Right atrium auricular region (tissue), 2 donors: ENCODE measurements at regions not wholly inside any gene's neighbourhood (a gene's known extent, or its start where the extent isn't known, plus 50 kb on each side); places are given as distances from the start of the nearest gene placed in this dataset.

Experiments
- DNase-seq: peaks from one replicate; pipeline ENCODE4 v3.0.0-alpha.2; 2019; ENCODE audit warnings: low spot score
- H3K27ac ChIP-seq, 2 donors: fragments of 200-600 bp; sonication (generic); 1 replicate in 1 of 2; 2 replicates in 1 of 2; pipeline ENCODE4 v1.5.1; 2016 to 2019
- H3K27me3 ChIP-seq, 2 donors: fragments of 200-600 bp; sonication (generic); one replicate each; pipeline versions ENCODE4 v1.5.1 to v1.6.0; 2017 to 2019
- H3K36me3 ChIP-seq: fragments of 200-600 bp; sonication (generic); one replicate; pipeline ENCODE4 v1.5.1; 2016
- H3K4me1 ChIP-seq, 2 donors: fragments of 200-600 bp; sonication (generic); one replicate each; pipeline versions ENCODE4 v1.5.1 to v1.6.0; 2017 to 2019
- H3K4me3 ChIP-seq, 2 donors: fragments of 200-600 bp; sonication (generic); 1 replicate in 1 of 2; 2 replicates in 1 of 2; pipeline ENCODE4 v1.5.1; 2017 to 2019; ENCODE audit warnings: mild to moderate bottlenecking in 1 of 2, moderate library complexity in 1 of 2
- H3K9me3 ChIP-seq, 2 donors: fragments of 200-600 bp; sonication (generic); one replicate each; pipeline ENCODE4 v1.5.1; 2019
- TF ChIP-seq, protein P1 (sequence below), 2 donors: fragments of 200-600 bp; sonication (generic); IDR thresholded peaks; one replicate each; pipeline ENCODE4 v1.5.1; 2019; ENCODE audit warnings: antibody characterized with exemption in 2 of 2

DNA sequence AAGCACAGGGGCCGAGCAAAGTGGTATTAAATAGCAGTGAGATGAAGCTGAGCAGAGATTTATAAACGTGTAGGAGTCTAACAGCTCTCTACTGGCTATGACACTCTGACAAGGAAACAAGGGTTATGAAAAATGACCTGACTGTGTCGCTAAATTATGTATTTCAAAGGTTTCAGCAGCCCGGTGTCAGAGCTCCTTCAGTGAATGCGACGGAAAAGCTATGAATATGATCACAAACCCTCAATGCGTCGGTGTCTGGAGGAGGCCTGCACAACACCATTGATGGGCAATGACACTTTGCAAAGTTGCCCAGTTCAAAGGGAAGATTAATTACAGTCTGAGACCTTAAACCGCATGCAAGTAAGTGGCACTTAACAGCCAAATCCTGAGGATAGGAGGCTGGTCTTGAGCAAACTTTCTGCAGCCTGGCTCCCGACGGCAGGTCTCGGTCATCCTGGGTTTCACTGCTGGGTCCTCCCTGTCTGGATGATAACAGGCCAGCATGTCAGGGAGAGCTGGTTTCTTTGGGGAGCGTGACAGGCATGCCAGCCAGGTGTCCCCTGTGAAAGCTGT, 615.1 kb upstream of the SALL3 start:
- TF ChIP-seq, protein P1, sequence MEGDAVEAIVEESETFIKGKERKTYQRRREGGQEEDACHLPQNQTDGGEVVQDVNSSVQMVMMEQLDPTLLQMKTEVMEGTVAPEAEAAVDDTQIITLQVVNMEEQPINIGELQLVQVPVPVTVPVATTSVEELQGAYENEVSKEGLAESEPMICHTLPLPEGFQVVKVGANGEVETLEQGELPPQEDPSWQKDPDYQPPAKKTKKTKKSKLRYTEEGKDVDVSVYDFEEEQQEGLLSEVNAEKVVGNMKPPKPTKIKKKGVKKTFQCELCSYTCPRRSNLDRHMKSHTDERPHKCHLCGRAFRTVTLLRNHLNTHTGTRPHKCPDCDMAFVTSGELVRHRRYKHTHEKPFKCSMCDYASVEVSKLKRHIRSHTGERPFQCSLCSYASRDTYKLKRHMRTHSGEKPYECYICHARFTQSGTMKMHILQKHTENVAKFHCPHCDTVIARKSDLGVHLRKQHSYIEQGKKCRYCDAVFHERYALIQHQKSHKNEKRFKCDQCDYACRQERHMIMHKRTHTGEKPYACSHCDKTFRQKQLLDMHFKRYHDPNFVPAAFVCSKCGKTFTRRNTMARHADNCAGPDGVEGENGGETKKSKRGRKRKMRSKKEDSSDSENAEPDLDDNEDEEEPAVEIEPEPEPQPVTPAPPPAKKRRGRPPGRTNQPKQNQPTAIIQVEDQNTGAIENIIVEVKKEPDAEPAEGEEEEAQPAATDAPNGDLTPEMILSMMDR (IDR thresholded peaks at IDR 0.05): no peak
- Histone ChIP-seq H3K4me1 (no peaks in the 10 kb centered on the region), H3K27me3 (no peaks in the 10 kb centered on the region), H3K27ac (no peak overlapping the region), H3K9me3 (no peaks in the 10 kb centered on the region), H3K4me3 (no peak overlapping the region), H3K36me3 (no peaks in the 10 kb centered on the region)
- no peak for DNase-seq

- TF ChIP-seq, protein P1 (IDR thresholded peaks at IDR 0.05): no peak
- Histone ChIP-seq H3K27ac (no peak overlapping the region), H3K4me3 (no peak overlapping the region), H3K36me3 (no peaks in the 10 kb centered on the region), H3K4me1 (no peaks in the 10 kb centered on the region), H3K27me3 (no peaks in the 10 kb centered on the region), H3K9me3 (no peaks in the 10 kb centered on the region)
- DNase-seq: no peak
Observed at GRCh38 chr18:78367996-78368395, 611.6 kb upstream of the SALL3 start.

DNA sequence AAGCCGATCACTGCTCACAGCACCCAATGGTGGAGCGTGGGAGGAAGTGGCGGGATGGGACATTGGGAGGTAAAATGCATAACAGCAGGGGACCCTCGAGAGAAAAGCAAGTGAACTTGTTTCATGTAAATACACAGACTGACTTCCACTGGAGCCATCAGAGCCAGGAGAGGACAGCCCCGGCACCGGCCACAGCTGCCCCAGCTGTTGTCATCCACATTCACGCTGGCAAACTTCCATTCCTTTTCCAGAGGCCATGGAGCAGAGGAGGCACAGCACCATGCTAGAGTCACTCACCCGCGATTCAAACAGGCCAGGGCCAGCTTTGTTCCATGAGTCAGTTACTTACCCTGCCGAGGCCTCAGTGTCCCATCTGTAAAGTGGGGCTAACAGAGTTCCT, 610.9 kb upstream of the SALL3 start:
- no peaks in the 10 kb centered on the region for H3K9me3 ChIP-seq
- no peaks in the 10 kb centered on the region for H3K36me3 ChIP-seq
- no peak overlapping the region for H3K27ac ChIP-seq
- DNase-seq: no peak
- no peaks in the 10 kb centered on the region for H3K4me1 ChIP-seq
- TF ChIP-seq, protein P1 (IDR thresholded peaks at IDR 0.05): no peak
- no peak overlapping the region for H3K4me3 ChIP-seq
- no peaks in the 10 kb centered on the region for H3K27me3 ChIP-seq

DNA sequence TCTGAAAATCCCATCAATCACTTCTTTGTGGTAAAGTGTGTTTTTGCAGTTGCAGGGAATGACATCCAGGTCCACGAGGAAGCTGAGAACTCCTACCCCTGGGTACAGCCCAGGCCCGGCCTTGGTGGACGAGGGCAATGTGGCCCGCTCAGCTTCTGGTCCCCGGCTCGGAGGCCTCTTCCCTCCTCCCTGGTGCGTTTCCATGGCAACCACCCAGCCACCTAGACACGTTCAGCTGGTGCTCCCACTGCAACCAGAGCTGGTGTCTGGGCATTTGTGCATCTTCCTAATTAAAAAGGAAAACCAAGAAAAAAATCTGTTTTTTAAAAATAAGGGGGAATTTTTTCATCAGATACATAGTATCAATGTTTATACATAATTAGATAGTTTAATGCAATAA, 603.6 kb upstream of the SALL3 start:
- no peak overlapping the region for H3K27ac ChIP-seq
- H3K36me3 ChIP-seq: no peaks in the 10 kb centered on the region
- TF ChIP-seq, protein P1 (IDR thresholded peaks at IDR 0.05): no peak
- H3K9me3 ChIP-seq: no peaks in the 10 kb centered on the region
- no peak overlapping the region for H3K4me3 ChIP-seq
- H3K27me3 ChIP-seq: no peaks in the 10 kb centered on the region
- no peaks in the 10 kb centered on the region for H3K4me1 ChIP-seq
- no peak for DNase-seq

- Histone ChIP-seq H3K4me1 (no peaks in the 10 kb centered on the region), H3K36me3 (no peaks in the 10 kb centered on the region), H3K27me3 (no peaks in the 10 kb centered on the region), H3K9me3 (no peaks in the 10 kb centered on the region), H3K27ac (no peak overlapping the region), H3K4me3 (no peak overlapping the region)
- TF ChIP-seq, protein P1 (IDR thresholded peaks at IDR 0.05): no peak
- no peak for DNase-seq
Observed at GRCh38 chr18:78378403-78378802, 601.2 kb upstream of the SALL3 start.

- H3K27ac ChIP-seq: no peak overlapping the region
- H3K4me3 ChIP-seq: no peak overlapping the region
Observed at GRCh38 chr18:78378983-78379382, 600.6 kb upstream of the SALL3 start.

More at GRCh38 chr18:78378983-78379382, 600.6 kb upstream of the SALL3 start:
- no peaks in the 10 kb centered on the region for H3K4me1 ChIP-seq
- TF ChIP-seq, protein P1 (IDR thresholded peaks at IDR 0.05): no peak
- H3K36me3 ChIP-seq: no peaks in the 10 kb centered on the region
- no peaks in the 10 kb centered on the region for H3K27me3 ChIP-seq
- DNase-seq: no peak
- H3K9me3 ChIP-seq: no peaks in the 10 kb centered on the region
